ENCODE measurements at regions not wholly inside any gene's neighbourhood (a gene's known extent, or its start where the extent isn't known, plus 50 kb on each side); places are given as distances from the start of the nearest gene placed in this dataset.

GRCh38 chr20:40540166-40540565 lies 148.9 kb downstream of the MAFB start:
- ATAC-seq = no peak
- POLR2A ChIA-PET = no interaction called here

GRCh38 chr20:40538131-40538530 lies 150.9 kb downstream of the MAFB start:
- POLR2A ChIA-PET = no interaction called here

More at GRCh38 chr20:40540166-40540565, 148.9 kb downstream of the MAFB start:
- CTCF ChIA-PET = interaction anchor here (1.2 kb wide), 1 partner anchor 37 kb away, joined by 3 read pairs; no protein-coding TSS in a partner anchor
- Mint-ChIP-seq H3K36me3 (ENCODE audit: low read depth) (no peaks in the 10 kb centered on the region), H3K27me3 (peaks cover 7% of the 10 kb centered on the region), H3K4me1 (ENCODE audit: low read depth) (no peaks in the 10 kb centered on the region), H3K27ac (no peak overlapping the region), H3K4me3 (no peak overlapping the region), H3K9me3 (no peaks in the 10 kb centered on the region)
- DNase-seq = no peak
- no peak for TF ChIP-seq CTCF (IDR thresholded peaks at IDR 0.05)
- intact Hi-C loops (cut with micrococcal nuclease) = no loop called here

GRCh38 chr20:40536808-40537207 lies 152.2 kb downstream of the MAFB start:
- no peak for TF ChIP-seq CTCF (IDR thresholded peaks at IDR 0.05)
- no peak for DNase-seq
- no peaks in the 10 kb centered on the region for H3K4me1 Mint-ChIP-seq (ENCODE audit: low read depth)
- H3K9me3 Mint-ChIP-seq = peaks cover 8% of the 10 kb centered on the region
- POLR2A ChIA-PET = no interaction called here
- CTCF ChIA-PET = interaction anchor here (0.7 kb wide), 1 partner anchor 16 kb away, joined by 3 read pairs; no protein-coding TSS in a partner anchor
- no peak overlapping the region for H3K4me3 Mint-ChIP-seq
- peaks cover 4% of the 10 kb centered on the region for H3K27me3 Mint-ChIP-seq
- intact Hi-C loops (cut with micrococcal nuclease) = no loop called here
- no peak for ATAC-seq
- H3K36me3 Mint-ChIP-seq (ENCODE audit: low read depth) = no peaks in the 10 kb centered on the region
- no peak overlapping the region for H3K27ac Mint-ChIP-seq

More at GRCh38 chr20:40538131-40538530, 150.9 kb downstream of the MAFB start:
- no peaks in the 10 kb centered on the region for H3K4me1 Mint-ChIP-seq (ENCODE audit: low read depth)
- CTCF ChIA-PET = no interaction called here
- intact Hi-C loops (cut with micrococcal nuclease) = no loop called here
- no peak for TF ChIP-seq CTCF (IDR thresholded peaks at IDR 0.05)
- H3K27ac Mint-ChIP-seq = no peak overlapping the region
- no peaks in the 10 kb centered on the region for H3K36me3 Mint-ChIP-seq (ENCODE audit: low read depth)
- H3K9me3 Mint-ChIP-seq = no peaks in the 10 kb centered on the region
- ATAC-seq = no peak
- H3K4me3 Mint-ChIP-seq = no peak overlapping the region
- no peak for DNase-seq
- peaks cover 4% of the 10 kb centered on the region for H3K27me3 Mint-ChIP-seq

- no peak for ATAC-seq
- no peak overlapping the region for H3K4me3 Mint-ChIP-seq
Observed at GRCh38 chr20:40535816-40536215, 153.2 kb downstream of the MAFB start.

GRCh38 chr20:40532103-40532502 lies 156.9 kb downstream of the MAFB start:
- peak; percentile 48 for DNase-seq
- intact Hi-C loops (cut with micrococcal nuclease) = no loop called here
- Mint-ChIP-seq H3K9me3 (peaks cover 20% of the 10 kb centered on the region), H3K27ac (no peak overlapping the region), H3K27me3 (no peaks in the 10 kb centered on the region), H3K36me3 (ENCODE audit: low read depth) (no peaks in the 10 kb centered on the region), H3K4me1 (ENCODE audit: low read depth) (no peaks in the 10 kb centered on the region), H3K4me3 (no peak overlapping the region)
- ChIA-PET CTCF (no interaction called here), POLR2A (interaction anchor here (0.6 kb wide), 1 partner anchor 80 kb away, joined by 3 read pairs; no protein-coding TSS in a partner anchor)
- ATAC-seq = no peak
- TF ChIP-seq CTCF (IDR thresholded peaks at IDR 0.05) = no peak

More at GRCh38 chr20:40535816-40536215, 153.2 kb downstream of the MAFB start:
- CTCF ChIA-PET = no interaction called here
- intact Hi-C loops (cut with micrococcal nuclease) = no loop called here
- no peak overlapping the region for H3K27ac Mint-ChIP-seq
- H3K36me3 Mint-ChIP-seq (ENCODE audit: low read depth) = no peaks in the 10 kb centered on the region
- peaks cover 2% of the 10 kb centered on the region for H3K27me3 Mint-ChIP-seq
- DNase-seq = no peak
- H3K9me3 Mint-ChIP-seq = peaks cover 18% of the 10 kb centered on the region
- TF ChIP-seq CTCF (IDR thresholded peaks at IDR 0.05) = no peak
- POLR2A ChIA-PET = no interaction called here
- H3K4me1 Mint-ChIP-seq (ENCODE audit: low read depth) = no peaks in the 10 kb centered on the region

Measured in activated CD8-positive, alpha-beta T cell treated with anti-CD3 and anti-CD28 coated beads for 36 hours (primary cell).